ENCODE measurements at regions not wholly inside any gene's neighbourhood (a gene's known extent, or its start where the extent isn't known, plus 50 kb on each side); places are given as distances from the start of the nearest gene placed in this dataset.

DNA sequence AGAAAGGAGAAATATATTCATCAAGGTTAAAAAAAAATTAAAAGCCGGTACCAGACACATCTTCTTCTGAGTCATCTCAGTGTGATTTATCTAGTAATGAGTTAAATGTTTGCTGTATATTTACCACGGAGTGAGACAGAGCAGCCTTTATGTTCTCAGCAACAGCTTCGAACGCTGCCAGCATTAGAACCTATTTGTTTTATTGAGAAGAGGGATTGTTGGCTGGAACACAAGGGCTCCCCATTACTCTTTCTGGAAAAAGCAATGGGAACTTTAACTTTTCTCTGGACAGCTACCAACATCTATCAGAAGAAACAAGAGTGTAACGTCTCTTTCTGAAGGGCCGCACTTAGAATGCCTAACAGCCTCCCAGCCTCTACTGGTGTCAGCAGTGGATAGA is 105.3 kb upstream of the TAB2 start:
- ChIA-PET POLR2A (interaction anchor here (1.3 kb wide), 1 partner anchor 16 kb away, joined by 4 read pairs; no protein-coding TSS in a partner anchor), CTCF (ENCODE audit: low intra/inter-chr PET ratio) (no interaction called here)
- Histone ChIP-seq H4K20me1 (replicated peaks; ENCODE audit: control insufficient read depth, insufficient read depth, low read length) (no peaks in the 10 kb centered on the region), H3K27ac (ENCODE audit: extremely low read depth, low read depth, low read length) (no peak overlapping the region), H3K4me2 (ENCODE audit: insufficient read depth, low read length) (no peak overlapping the region), H3K9me1 (ENCODE audit: control insufficient read depth, insufficient read depth, low read length) (no peaks in the 10 kb centered on the region), H3K9ac (ENCODE audit: insufficient read depth in 1 of 2, low read depth in 2 of 2, low read length in 2 of 2) (no peak overlapping the region), H3K36me3 (ENCODE audit: control insufficient read depth, insufficient read depth, low read length) (no peaks in the 10 kb centered on the region), H3K4me3 (no peak overlapping the region), H3K4me1 (replicated peaks in 1 of 2; ENCODE audit: control insufficient read depth in 2 of 2, insufficient read depth in 2 of 2, low read length in 2 of 2) (peaks cover 5 to 26% of the 10 kb centered on the region in 2 experiments; a peak in 2 of 5 replicates), H3K27me3 (ENCODE audit: control insufficient read depth in 2 of 2, insufficient read depth in 2 of 2, low read length in 2 of 2) (peaks cover 0 to 3% of the 10 kb centered on the region in 2 experiments; a peak in 2 of 5 replicates), H3K79me2 (ENCODE audit: control insufficient read depth, insufficient read depth, low read length) (no peaks in the 10 kb centered on the region), H3K9me3 (replicated peaks; ENCODE audit: control insufficient read depth, insufficient read depth, low read depth, low read length) (no peaks in the 10 kb centered on the region; the same call in 1 of the 2 replicates), H2AFZ (ENCODE audit: low read depth, low read length) (no peak overlapping the region)
- DNase-seq (ENCODE audit: extremely low read depth in 1 of 4, low spot score in 3 of 4) (no peak), FAIRE-seq (no peak), ATAC-seq (no peak)
- in situ Hi-C loops (cut with MboI) (no loop called here), intact Hi-C loops (cut with micrococcal nuclease) (no loop called here)
- TF ChIP-seq ZNF77 (CRISPR knock-in tag; IDR thresholded peaks at IDR 0.05) (no peak), ARID3A (IDR thresholded peaks at IDR 0.05; ENCODE audit: borderline replicate concordance, low read depth, low read length) (no peak), KLF16 (IDR thresholded peaks at IDR 0.05) (no peak), MCM2 (IDR thresholded peaks at IDR 0.05; ENCODE audit: low read depth) (no peak), HDAC8 (tag; IDR thresholded peaks at IDR 0.05) (no peak), DNMT1 (IDR thresholded peaks at IDR 0.05) (no peak)
- BruUV-seq (replicated peaks), result no TSS peak
- WGBS (ENCODE audit: insufficient coverage, low coverage, missing lambda C conversion rate), result 22% methylated on average over 6 of the region's 6 CpGs
